SK-N-SH (cell line): ENCODE measurements at regions not wholly inside any gene's neighbourhood (a gene's known extent, or its start where the extent isn't known, plus 50 kb on each side); places are given as distances from the start of the nearest gene placed in this dataset.

Experiments used
- CTCF ChIA-PET: fragments of 300-600, 350-600 bp; formaldehyde crosslinking; extraction: SDS; loops from one replicate; lab custom pipeline; 2021; lab: Yijun Ruan, JAX
- POLR2A ChIA-PET: fragments of 350-600 bp; sonication (Branson Sonifier 250); formaldehyde crosslinking; extraction: SDS; loops from one replicate; lab custom pipeline; 2020; ENCODE audit warnings: antibody characterized with exemption, inconsistent platforms; lab: Yijun Ruan, JAX
- DNase-seq: peaks from one replicate; pipeline ENCODE4 v3.0.0; 2012
- H2AFZ ChIP-seq: fragments of 200-600 bp; sonication (generic); 2 replicates; pipeline ENCODE4 v1.8.1; 2016; ENCODE audit warnings: antibody characterized with exemption, mild to moderate bottlenecking, low read depth
- H3F3A ChIP-seq: fragments of 200-600 bp; sonication (generic); replicated peaks from 2 replicates; pipeline ENCODE3; 2016; ENCODE audit warnings: antibody characterized with exemption, mild to moderate bottlenecking; ENCODE audit not compliant: insufficient read depth
- H3K27ac ChIP-seq, 2 experiments: fragments of 200-500 bp in 1 of 2; fragments of 200-600 bp in 1 of 2; sonication (Bioruptor generic) in 1 of 2; sonication (generic), shearing (Covaris generic) in 1 of 2; 2 replicates each; pipeline versions ENCODE4 v1.5.1 to v1.6.1; 2014 to 2016; ENCODE audit warnings: low read depth in 2 of 2, inconsistent platforms in 1 of 2, low read length in 1 of 2, mild to moderate bottlenecking in 1 of 2, mixed read lengths in 1 of 2
- H3K27me3 ChIP-seq: fragments of 200-600 bp; sonication (generic), shearing (Covaris generic); 2 replicates; pipeline ENCODE4 v1.6.1; 2016; ENCODE audit warnings: mixed run types; ENCODE audit not compliant: insufficient read depth
- H3K36me3 ChIP-seq, 2 experiments: fragments of 200-500 bp in 1 of 2; fragments of 200-600 bp in 1 of 2; sonication (Bioruptor generic) in 1 of 2; sonication (generic) in 1 of 2; replicated peaks in 1 of 2; 2 replicates each; pipeline versions ENCODE3 to v1.5.1; 2014 to 2016; ENCODE audit warnings: low read length in 1 of 2, mild to moderate bottlenecking in 1 of 2; ENCODE audit not compliant: insufficient read depth in 2 of 2, control insufficient read depth in 1 of 2
- H3K4me1 ChIP-seq, 2 experiments: fragments of 200-500 bp in 1 of 2; fragments of 200-600 bp in 1 of 2; sonication (Bioruptor generic) in 1 of 2; sonication (generic), shearing (Covaris generic) in 1 of 2; 2 replicates each; pipeline versions ENCODE4 v1.5.1 to v1.6.1; 2014 to 2016; ENCODE audit warnings: low read depth in 1 of 2, low read length in 1 of 2, mixed run types in 1 of 2; ENCODE audit not compliant: insufficient read depth in 2 of 2, control insufficient read depth in 1 of 2
- H3K4me2 ChIP-seq: fragments of 200-600 bp; sonication (generic), shearing (Covaris generic); 2 replicates; pipeline ENCODE4 v1.6.1; 2017; ENCODE audit warnings: mixed run types
- H3K4me3 ChIP-seq, 2 experiments: fragments of 200-500 bp in 1 of 2; fragments of 200-600 bp in 1 of 2; sonication (Bioruptor generic) in 1 of 2; sonication (generic), shearing (Covaris generic) in 1 of 2; 2 replicates each; pipeline versions ENCODE4 v1.5.1 to v1.8.1; 2014 to 2016; ENCODE audit warnings: low read depth in 2 of 2, inconsistent platforms in 1 of 2, low read length in 1 of 2, mild to moderate bottlenecking in 1 of 2, mixed read lengths in 1 of 2, moderate library complexity in 1 of 2
- H3K79me2 ChIP-seq: fragments of 200-600 bp; sonication (generic); 2 replicates; pipeline ENCODE4 v1.8.1; 2017; ENCODE audit warnings: mild to moderate bottlenecking; ENCODE audit not compliant: insufficient read depth
- H3K9ac ChIP-seq: fragments of 200-600 bp; sonication (generic); 2 replicates; pipeline ENCODE4 v1.6.1; 2017; ENCODE audit warnings: mixed run types
- H3K9me2 ChIP-seq: fragments of 200-600 bp; sonication (generic); 2 replicates; pipeline ENCODE4 v1.6.1; 2017; ENCODE audit warnings: mixed run types
- H3K9me3 ChIP-seq: fragments of 200-600 bp; sonication (generic); 2 replicates; pipeline ENCODE4 v1.6.1; 2017; ENCODE audit warnings: mixed run types, mild to moderate bottlenecking, moderate library complexity
- H4K20me1 ChIP-seq: fragments of 200-600 bp; sonication (generic); 2 replicates; pipeline ENCODE4 v1.6.1; 2017; ENCODE audit warnings: mild to moderate bottlenecking, mixed run types; ENCODE audit not compliant: insufficient read depth
- CHD2 ChIP-seq: fragments of 150-350 bp; IDR thresholded peaks from 2 replicates; pipeline ENCODE4 v1.6.1; 2018; ENCODE audit warnings: low read length; ENCODE audit not compliant: partially characterized antibody
- CTCF ChIP-seq: fragments of 200-600 bp; sonication (generic); IDR thresholded peaks from 2 replicates; pipeline ENCODE4 v1.6.1; 2017; ENCODE audit warnings: antibody characterized with exemption, mild to moderate bottlenecking, moderate library complexity
- EP300 ChIP-seq, 2 experiments: IDR thresholded peaks; 2 replicates each; pipeline versions ENCODE4 v1.4.0 to v1.6.1; 2012; ENCODE audit warnings: borderline replicate concordance in 1 of 2, low read depth in 1 of 2, low read length in 1 of 2
- EZH2phosphoT487 ChIP-seq: fragments of 200-600 bp; sonication (generic); IDR thresholded peaks from 2 replicates; pipeline ENCODE4 v1.6.1; 2017; ENCODE audit warnings: low read depth, mixed run types, mild to moderate bottlenecking, antibody characterized with exemption, moderate library complexity, borderline replicate concordance
- FOXM1 ChIP-seq: IDR thresholded peaks from 2 replicates; pipeline ENCODE4 v1.4.0; 2012; ENCODE audit warnings: low read depth, mild to moderate bottlenecking
- GABPA ChIP-seq: IDR thresholded peaks from 2 replicates; pipeline ENCODE4 v1.4.0; 2012; ENCODE audit warnings: low read depth, mild to moderate bottlenecking
- IRF3 ChIP-seq: fragments of 150-350 bp; IDR thresholded peaks from 2 replicates; pipeline ENCODE4 v1.6.1; 2016; ENCODE audit warnings: mild to moderate bottlenecking, low read depth, low read length
- JUND ChIP-seq: IDR thresholded peaks from 2 replicates; pipeline ENCODE4 v1.4.0; 2012
- MEF2A ChIP-seq: IDR thresholded peaks from 2 replicates; pipeline ENCODE4 v1.4.0; 2012; ENCODE audit warnings: low read depth, borderline replicate concordance
- NFIC ChIP-seq: IDR thresholded peaks from 2 replicates; pipeline ENCODE4 v1.4.0; 2012; ENCODE audit warnings: borderline replicate concordance
- NRF1 ChIP-seq: IDR thresholded peaks from 2 replicates; pipeline ENCODE4 v1.6.1; 2012; ENCODE audit warnings: low read depth, mild to moderate bottlenecking, low read length
- POLR2AphosphoS5 ChIP-seq: IDR thresholded peaks from 2 replicates; pipeline ENCODE4 v1.6.1; 2012; ENCODE audit warnings: low read depth, low read length
- RAD21 ChIP-seq: IDR thresholded peaks from 2 replicates; pipeline ENCODE4 v1.6.1; 2012; ENCODE audit warnings: mild to moderate bottlenecking, low read length
- RCOR1 ChIP-seq: fragments of 150-350 bp; IDR thresholded peaks from 2 replicates; pipeline ENCODE4 v1.6.1; 2017; ENCODE audit warnings: antibody characterized with exemption, low read length
- RXRA ChIP-seq: IDR thresholded peaks from 2 replicates; pipeline ENCODE4 v1.4.0; 2012; ENCODE audit warnings: low read depth, mild to moderate bottlenecking, borderline replicate concordance
- SMC3 ChIP-seq: IDR thresholded peaks from 2 replicates; pipeline ENCODE4 v1.6.1; 2012; ENCODE audit warnings: low read depth, low read length, improper control_type of control experiment
- TEAD4 ChIP-seq: IDR thresholded peaks from 2 replicates; pipeline ENCODE4 v1.4.0; 2012; ENCODE audit warnings: mild to moderate bottlenecking, borderline replicate concordance; ENCODE audit not compliant: insufficient read depth
- WGBS: methylation state at CpG from one replicate; pipeline ENCODE4 v1.1.6; 2017; ENCODE audit warnings: low lambda C conversion rate; 5-methylcytosine and 5-hydroxymethylcytosine counted together

GRCh38 chr16:51907680-51908079 lies 639.3 kb downstream of the TOX3 start:
- Histone ChIP-seq H3K27ac (no peak overlapping the region), H3F3A (no peaks in the 10 kb centered on the region), H3K36me3 (no peaks in the 10 kb centered on the region), H4K20me1 (no peaks in the 10 kb centered on the region), H3K9ac (no peak overlapping the region), H3K27me3 (no peaks in the 10 kb centered on the region), H3K9me3 (0 out of 2 replicates have a peak, but pooled peaks cover 5% of the 10 kb centered on the region), H3K4me2 (no peak overlapping the region), H3K9me2 (no peaks in the 10 kb centered on the region), H3K4me3 (no peak overlapping the region), H2AFZ (no peak overlapping the region), H3K79me2 (no peaks in the 10 kb centered on the region), H3K4me1 (no peaks in the 10 kb centered on the region)
- no peak for DNase-seq
- TF ChIP-seq JUND (no peak), POLR2AphosphoS5 (no peak), EZH2phosphoT487 (no peak)
- ChIA-PET CTCF (interaction anchor here (1.4 kb wide), 1 partner anchor 75 kb away, joined by 4 read pairs; no protein-coding TSS in a partner anchor), POLR2A (no interaction called here)

- H3K79me2 ChIP-seq: no peaks in the 10 kb centered on the region
- H3K4me3 ChIP-seq: no peak overlapping the region
- ChIA-PET CTCF (interaction anchor here (1.6 kb wide), 1 partner anchor 10 kb away, joined by 5 read pairs; no protein-coding TSS in a partner anchor), POLR2A (no interaction called here)
- H3K36me3 ChIP-seq: no peaks in the 10 kb centered on the region
- H2AFZ ChIP-seq: no peak overlapping the region
- no peaks in the 10 kb centered on the region for H3K9me3 ChIP-seq
- WGBS: 21% methylated on average over 3 of the region's 3 CpGs
- no peak overlapping the region for H3K9ac ChIP-seq
- no peak for DNase-seq
- H3K9me2 ChIP-seq: no peaks in the 10 kb centered on the region
- H3K27me3 ChIP-seq: no peaks in the 10 kb centered on the region
- H3K27ac ChIP-seq: no peak overlapping the region
- H3F3A ChIP-seq: no peaks in the 10 kb centered on the region
- no peaks in the 10 kb centered on the region for H4K20me1 ChIP-seq
- no peaks in the 10 kb centered on the region for H3K4me1 ChIP-seq
- H3K4me2 ChIP-seq: no peak overlapping the region
- TF ChIP-seq MEF2A (no peak), SMC3 (no peak), NFIC (no peak), TEAD4 (no peak), RCOR1 (no peak), FOXM1 (no peak)
Observed at GRCh38 chr16:51900221-51900780, 646.6 kb downstream of the TOX3 start.

DNA sequence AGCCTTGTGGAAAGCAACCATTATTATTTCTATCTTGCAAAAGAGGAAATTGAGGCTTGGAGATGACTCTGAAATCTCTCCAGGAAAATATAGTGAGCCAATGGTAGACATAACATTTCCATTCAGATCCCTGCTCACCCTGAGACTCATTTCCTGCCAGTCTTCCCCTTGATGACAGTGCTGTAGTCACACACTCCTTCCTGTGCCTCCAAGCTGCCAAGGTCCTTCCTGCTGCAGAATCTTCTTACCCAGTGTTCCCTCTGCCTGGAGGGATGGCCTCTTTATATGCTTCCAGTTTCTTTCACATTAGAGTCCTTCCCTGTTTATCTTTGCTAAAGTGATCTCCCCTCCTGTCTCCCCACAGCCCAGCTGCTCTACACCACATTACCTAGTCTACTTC lies 648.1 kb downstream of the TOX3 start:
- no peaks in the 10 kb centered on the region for H3K9me3 ChIP-seq
- no peaks in the 10 kb centered on the region for H4K20me1 ChIP-seq
- H3K4me1 ChIP-seq: no peaks in the 10 kb centered on the region
- no peak for DNase-seq
- H3K4me2 ChIP-seq: no peak overlapping the region
- H3K9ac ChIP-seq: no peak overlapping the region
- ChIA-PET CTCF (interaction anchor here (1.3 kb wide), 1 partner anchor 81 kb away, joined by 3 read pairs; no protein-coding TSS in a partner anchor), POLR2A (no interaction called here)
- H3K4me3 ChIP-seq: no peak overlapping the region
- no peaks in the 10 kb centered on the region for H3K79me2 ChIP-seq
- H3K36me3 ChIP-seq: no peaks in the 10 kb centered on the region
- no peaks in the 10 kb centered on the region for H3K27me3 ChIP-seq
- no peak overlapping the region for H3K27ac ChIP-seq
- H3K9me2 ChIP-seq: no peaks in the 10 kb centered on the region
- no peak overlapping the region for H2AFZ ChIP-seq
- H3F3A ChIP-seq: no peaks in the 10 kb centered on the region
- TF ChIP-seq EP300 (IDR thresholded peaks at IDR 0.05; ENCODE audit: borderline replicate concordance in 1 of 2, low read depth in 1 of 2, low read length in 1 of 2): no peak
- no peak for TF ChIP-seq FOXM1
- TF ChIP-seq IRF3: no peak
- TF ChIP-seq NFIC: no peak
- TF ChIP-seq RAD21: no peak
- no peak for TF ChIP-seq CHD2
- TF ChIP-seq EZH2phosphoT487: no peak
- no peak for TF ChIP-seq NRF1
- no peak for TF ChIP-seq CTCF
- no peak for TF ChIP-seq RXRA
- TF ChIP-seq GABPA: no peak
